ENCODE measurements at regions not wholly inside any gene's neighbourhood (a gene's known extent, or its start where the extent isn't known, plus 50 kb on each side); places are given as distances from the start of the nearest gene placed in this dataset.
A peak's percentile ranks its signal among the peaks of the same experiment; 100 is the strongest.

DNA sequence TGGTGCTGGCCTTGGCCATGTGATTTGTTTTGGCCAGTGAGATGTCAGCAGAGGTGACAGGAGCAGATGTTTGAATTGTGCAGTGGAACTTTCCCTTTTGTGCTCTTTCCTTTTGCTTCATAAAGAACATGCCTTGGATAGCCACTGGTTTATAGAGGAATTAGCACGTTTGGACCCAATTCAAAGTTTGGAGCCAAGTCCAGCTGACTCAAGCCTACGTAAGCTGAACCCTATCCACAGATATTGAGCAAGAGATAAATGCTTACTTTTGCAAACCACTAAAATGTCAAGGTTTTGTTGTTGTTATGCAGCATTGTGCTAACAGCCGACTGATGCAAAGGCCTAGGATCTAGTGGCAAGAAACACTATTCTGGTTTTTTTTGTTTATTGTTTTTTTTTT, 230.9 kb upstream of the CITED2 start:
- no peak for DNase-seq (ENCODE audit: low read depth)
- no peak overlapping the region for H3K4me3 ChIP-seq (ENCODE audit: low read length)
- TF ChIP-seq, protein P1, sequence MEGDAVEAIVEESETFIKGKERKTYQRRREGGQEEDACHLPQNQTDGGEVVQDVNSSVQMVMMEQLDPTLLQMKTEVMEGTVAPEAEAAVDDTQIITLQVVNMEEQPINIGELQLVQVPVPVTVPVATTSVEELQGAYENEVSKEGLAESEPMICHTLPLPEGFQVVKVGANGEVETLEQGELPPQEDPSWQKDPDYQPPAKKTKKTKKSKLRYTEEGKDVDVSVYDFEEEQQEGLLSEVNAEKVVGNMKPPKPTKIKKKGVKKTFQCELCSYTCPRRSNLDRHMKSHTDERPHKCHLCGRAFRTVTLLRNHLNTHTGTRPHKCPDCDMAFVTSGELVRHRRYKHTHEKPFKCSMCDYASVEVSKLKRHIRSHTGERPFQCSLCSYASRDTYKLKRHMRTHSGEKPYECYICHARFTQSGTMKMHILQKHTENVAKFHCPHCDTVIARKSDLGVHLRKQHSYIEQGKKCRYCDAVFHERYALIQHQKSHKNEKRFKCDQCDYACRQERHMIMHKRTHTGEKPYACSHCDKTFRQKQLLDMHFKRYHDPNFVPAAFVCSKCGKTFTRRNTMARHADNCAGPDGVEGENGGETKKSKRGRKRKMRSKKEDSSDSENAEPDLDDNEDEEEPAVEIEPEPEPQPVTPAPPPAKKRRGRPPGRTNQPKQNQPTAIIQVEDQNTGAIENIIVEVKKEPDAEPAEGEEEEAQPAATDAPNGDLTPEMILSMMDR (conservative IDR thresholded peaks at IDR 0.05; ENCODE audit: low read depth, low read length), result no peak

DNA sequence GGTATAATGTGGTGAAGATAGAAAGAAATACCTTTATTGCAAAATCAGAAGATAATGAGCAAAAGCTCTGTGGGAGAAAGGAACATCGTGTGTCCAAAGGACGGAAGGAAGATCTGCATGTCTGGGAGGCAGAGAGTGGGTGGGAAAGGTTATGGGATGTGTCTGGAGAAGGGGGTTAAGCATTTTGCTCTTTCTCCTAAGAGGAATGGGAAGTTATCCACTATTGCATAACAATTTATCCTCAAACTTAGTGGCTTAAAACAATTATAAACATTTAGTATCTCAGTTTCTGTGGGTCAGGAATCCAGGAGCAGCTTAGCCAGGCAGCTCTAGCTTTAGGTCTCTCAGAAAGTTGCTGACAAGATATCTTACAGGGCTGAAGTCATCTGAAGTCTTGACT, 229.1 kb upstream of the CITED2 start:
- DNase-seq (ENCODE audit: low read depth), result no peak
- TF ChIP-seq, protein P1 (conservative IDR thresholded peaks at IDR 0.05; ENCODE audit: low read depth, low read length), result no peak
- no peak overlapping the region for H3K4me3 ChIP-seq (ENCODE audit: low read length)

DNA sequence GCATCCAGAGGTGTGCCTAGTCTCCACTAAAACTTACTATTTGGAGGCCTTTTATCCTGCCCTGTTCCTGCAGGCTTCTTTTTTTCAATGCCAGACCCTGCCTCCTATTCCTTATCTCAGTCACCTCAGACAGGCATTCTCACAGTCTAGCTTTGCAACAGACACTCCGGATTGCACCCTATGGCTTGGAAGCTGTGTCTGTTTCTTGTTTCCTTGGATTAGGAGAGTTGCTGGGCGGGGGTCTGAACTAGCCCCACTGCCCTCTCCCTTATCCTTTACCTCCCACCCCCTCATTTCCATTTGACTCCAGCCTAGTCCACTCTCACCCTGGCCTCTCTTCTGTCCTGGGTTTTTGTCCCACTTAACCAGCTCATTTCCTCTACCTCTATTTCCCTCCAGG, 228.1 kb upstream of the CITED2 start:
- DNase-seq (ENCODE audit: low read depth), result no peak
- TF ChIP-seq, protein P1 (conservative IDR thresholded peaks at IDR 0.05; ENCODE audit: low read depth, low read length), result no peak

DNA sequence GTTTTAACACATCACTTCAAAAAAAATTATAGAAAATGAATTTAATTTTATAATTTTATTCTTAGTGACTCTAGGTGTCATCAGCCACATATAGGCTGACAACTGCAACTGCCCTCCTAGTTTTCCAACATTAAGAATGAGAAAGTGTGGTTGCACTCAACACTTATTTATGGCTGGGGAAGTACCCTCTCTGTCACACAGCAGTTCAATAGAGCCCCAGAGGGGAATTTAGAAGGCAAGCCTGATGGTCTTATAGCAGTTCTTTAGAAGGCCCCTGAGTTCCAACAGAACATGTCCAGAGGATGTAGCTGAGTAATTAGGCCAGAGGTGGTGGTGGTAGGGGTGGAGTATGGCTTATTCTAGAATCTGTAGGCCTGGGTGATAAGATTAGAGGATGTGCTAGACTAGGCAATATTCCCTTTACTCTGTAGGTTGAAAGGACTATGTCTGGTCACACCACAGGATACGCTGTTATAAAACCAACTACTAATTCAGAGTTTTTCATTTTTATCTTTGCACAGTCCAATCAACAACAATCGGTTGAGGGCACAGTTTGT, 226.5 kb upstream of the CITED2 start:
- DNase-seq (ENCODE audit: low read depth), result no peak
- TF ChIP-seq, protein P1 (conservative IDR thresholded peaks at IDR 0.05; ENCODE audit: low read depth, low read length), result no peak
- no peak overlapping the region for H3K4me3 ChIP-seq (ENCODE audit: low read length)

More for the DNA sequence above, 228.1 kb upstream of the CITED2 start:
- H3K4me3 ChIP-seq (ENCODE audit: low read length), result no peak overlapping the region

DNA sequence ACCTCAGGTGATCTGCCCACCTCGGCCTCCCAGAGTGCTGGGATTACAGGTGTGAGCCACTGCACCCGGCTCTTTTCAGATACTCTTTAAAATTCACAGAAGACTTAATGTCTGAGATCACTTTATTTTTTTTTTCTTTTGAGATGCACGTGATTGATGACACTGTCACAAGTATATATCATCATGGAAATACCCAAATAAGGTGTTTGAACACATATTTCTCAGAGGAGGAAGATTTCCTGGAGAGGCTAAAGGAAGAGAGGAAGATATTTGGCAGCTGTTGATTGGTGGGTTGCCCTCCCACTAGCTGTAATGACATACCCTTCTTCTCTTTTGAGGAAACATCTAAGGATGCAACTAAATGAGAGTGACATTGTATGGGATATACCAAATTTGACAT, 225.9 kb upstream of the CITED2 start:
- TF ChIP-seq, protein P1 (conservative IDR thresholded peaks at IDR 0.05; ENCODE audit: low read depth, low read length), result no peak
- no peak for DNase-seq (ENCODE audit: low read depth)
- no peak overlapping the region for H3K4me3 ChIP-seq (ENCODE audit: low read length)

DNA sequence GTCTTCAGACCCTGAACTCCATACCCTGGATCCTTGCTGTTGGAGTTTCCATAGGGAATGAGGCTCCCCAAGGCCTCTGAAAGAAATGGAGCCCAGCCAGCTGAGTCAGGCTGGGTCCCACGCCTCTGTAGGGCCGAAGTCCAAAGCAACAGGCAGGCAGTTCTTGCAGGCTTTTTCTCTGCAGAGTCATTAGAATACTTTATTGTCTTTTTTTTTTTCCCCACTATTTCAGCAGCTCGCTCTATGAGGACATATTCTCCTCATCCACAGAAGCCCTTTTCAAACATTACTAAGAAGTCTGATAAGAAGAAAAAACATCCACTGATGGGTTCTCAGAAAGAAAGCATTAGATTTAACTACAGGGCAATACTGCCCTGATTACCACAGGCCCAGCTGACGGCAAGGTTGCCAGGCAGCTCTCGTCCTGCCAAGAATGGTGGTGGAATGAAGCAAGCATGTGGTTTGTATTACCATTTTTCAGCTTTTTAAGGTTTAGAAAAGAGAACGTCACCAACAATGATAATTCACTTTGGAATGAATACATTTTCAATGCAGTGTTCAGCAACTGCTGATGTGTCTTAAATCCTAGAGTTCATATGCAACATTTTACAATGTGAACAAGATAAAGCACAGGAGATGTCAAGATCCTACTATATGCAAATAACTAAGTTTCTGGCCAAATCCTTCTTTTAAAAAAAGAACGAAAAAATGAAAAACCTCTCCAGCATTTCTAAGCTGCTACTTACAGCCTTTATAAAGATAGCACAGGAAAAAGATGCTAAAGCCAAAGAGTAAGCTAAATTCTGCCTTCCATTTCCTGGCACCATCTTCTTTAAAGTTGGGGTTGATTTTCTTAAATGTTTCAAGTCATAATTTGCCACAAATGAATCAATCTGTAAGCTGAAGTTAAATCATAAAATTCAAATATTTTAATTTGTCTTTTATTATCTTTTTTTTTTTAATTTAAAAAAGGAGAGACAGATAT, 223.6 kb upstream of the CITED2 start:
- DNase-seq (ENCODE audit: low read depth), result peak; percentile 97
- H3K4me3 ChIP-seq (ENCODE audit: low read length), result no peak overlapping the region
- TF ChIP-seq, protein P1 (conservative IDR thresholded peaks at IDR 0.05; ENCODE audit: low read depth, low read length), result no peak
